ENCODE measurements at regions not wholly inside any gene's neighbourhood (a gene's known extent, or its start where the extent isn't known, plus 50 kb on each side); places are given as distances from the start of the nearest gene placed in this dataset.

GRCh38 chr10:53135213-53135896 lies 362.8 kb upstream of the MBL2 start:
- TF ChIP-seq EZH2 (IDR thresholded peaks at IDR 0.05; ENCODE audit: borderline replicate concordance, insufficient read depth, low read depth, low read length, poor library complexity, severe bottlenecking), result no peak
- no peak for TF ChIP-seq CTCF (IDR thresholded peaks at IDR 0.05)

Measured in B cell (primary cell).